Liver (tissue), 8 donors: ENCODE measurements at regions not wholly inside any gene's neighbourhood (a gene's known extent, or its start where the extent isn't known, plus 50 kb on each side); places are given as distances from the start of the nearest gene placed in this dataset.

ENCODE experiments used
- DNase-seq: peaks from one replicate; pipeline ENCODE4 v3.0.0-alpha.2; 2017; ENCODE audit warnings: low spot score
- H3K27ac ChIP-seq, 2 donors: one replicate each; pipeline ENCODE4 v1.7.0; 2013; ENCODE audit warnings: inconsistent platforms in 2 of 2, low read length in 2 of 2, control low read depth in 1 of 2, low read depth in 1 of 2, mild to moderate bottlenecking in 1 of 2
- H3K27me3 ChIP-seq, 4 donors: one replicate each; pipeline versions ENCODE4 v1.6.1 to v1.7.0; 2013; ENCODE audit warnings: low read length in 3 of 4, inconsistent platforms in 1 of 4, mild to moderate bottlenecking in 1 of 4, moderate library complexity in 1 of 4; ENCODE audit not compliant: control insufficient read depth in 4 of 4, insufficient read depth in 4 of 4
- H3K36me3 ChIP-seq, 4 donors: one replicate each; pipeline versions ENCODE4 v1.6.1 to v1.7.0; 2013; ENCODE audit warnings: low read length in 3 of 4, mild to moderate bottlenecking in 3 of 4, low read depth in 1 of 4, moderate library complexity in 1 of 4; ENCODE audit not compliant: control insufficient read depth in 4 of 4, insufficient read depth in 3 of 4
- H3K4me1 ChIP-seq, 4 donors: one replicate each; pipeline versions ENCODE4 v1.6.1 to v1.7.0; 2013; ENCODE audit warnings: low read length in 3 of 4, mild to moderate bottlenecking in 3 of 4, moderate library complexity in 1 of 4; ENCODE audit not compliant: control insufficient read depth in 4 of 4, insufficient read depth in 4 of 4
- H3K4me3 ChIP-seq, 3 donors: one replicate each; pipeline versions ENCODE4 v1.6.1 to v1.7.0; 2013; ENCODE audit warnings: low read length in 3 of 3, control low read depth in 1 of 3, low read depth in 1 of 3, mild to moderate bottlenecking in 1 of 3
- H3K9ac ChIP-seq, 2 donors: one replicate each; pipeline ENCODE4 v1.7.0; 2013; ENCODE audit warnings: low read length in 2 of 2, mild to moderate bottlenecking in 2 of 2, moderate library complexity in 2 of 2, control low read depth in 1 of 2, low read depth in 1 of 2
- H3K9me3 ChIP-seq, 4 donors: one replicate each; pipeline versions ENCODE4 v1.6.1 to v1.7.0; 2013; ENCODE audit warnings: low read length in 3 of 4; ENCODE audit not compliant: control insufficient read depth in 4 of 4
- EGR1 ChIP-seq, 2 donors: IDR thresholded peaks; 2 replicates each; pipeline ENCODE4 v1.6.1; 2016 to 2018; ENCODE audit warnings: antibody characterized with exemption in 2 of 2, low read depth in 2 of 2
- FOXA1 ChIP-seq: IDR thresholded peaks from 2 replicates; pipeline ENCODE4 v1.6.1; 2016; ENCODE audit warnings: antibody characterized with exemption
- GABPA ChIP-seq, 2 donors: IDR thresholded peaks in 1 of 2; conservative IDR thresholded peaks in 1 of 2; 2 replicates each; pipeline ENCODE4 v1.6.1; 2016; ENCODE audit warnings: antibody characterized with exemption in 2 of 2, mild to moderate bottlenecking in 1 of 2, moderate library complexity in 1 of 2
- JUND ChIP-seq, 2 donors: IDR thresholded peaks; 2 replicates each; pipeline ENCODE4 v1.6.1; 2016; ENCODE audit warnings: antibody characterized with exemption in 2 of 2
- NR2F2 ChIP-seq: IDR thresholded peaks from 2 replicates; pipeline ENCODE4 v1.6.1; 2016; ENCODE audit warnings: antibody characterized with exemption
- RAD21 ChIP-seq, 2 donors: IDR thresholded peaks; 2 replicates each; pipeline ENCODE4 v1.6.1; 2016; ENCODE audit warnings: antibody characterized with exemption in 2 of 2, mild to moderate bottlenecking in 2 of 2
- RXRA ChIP-seq, 2 donors: IDR thresholded peaks; 2 replicates each; pipeline ENCODE4 v1.6.1; 2017 to 2018; ENCODE audit warnings: antibody characterized with exemption in 2 of 2, mild to moderate bottlenecking in 1 of 2
- SP1 ChIP-seq: IDR thresholded peaks from 2 replicates; pipeline ENCODE4 v1.6.1; 2018; ENCODE audit warnings: antibody characterized with exemption, mild to moderate bottlenecking
- TAF1 ChIP-seq: conservative IDR thresholded peaks from 2 replicates; pipeline ENCODE4 v1.6.1; 2016; ENCODE audit warnings: antibody characterized with exemption, mild to moderate bottlenecking
- YY1 ChIP-seq: IDR thresholded peaks from 2 replicates; pipeline ENCODE4 v1.6.1; 2016; ENCODE audit warnings: antibody characterized with exemption, mild to moderate bottlenecking
- WGBS: extraction: QIAGEN DNeasy Blood & Tissue Kit; methylation state at CpG from one replicate; pipeline ENCODE4 v1.1.7; 2013; 5-methylcytosine and 5-hydroxymethylcytosine counted together
- TF ChIP-seq, protein P1 (sequence below): IDR thresholded peaks from 2 replicates; pipeline ENCODE4 v1.6.1; 2016; ENCODE audit warnings: antibody characterized with exemption
- TF ChIP-seq, protein P2 (sequence below): fragments of 150-350 bp; IDR thresholded peaks from 2 replicates; pipeline ENCODE4 v1.5.1; 2017; ENCODE audit warnings: improper control_type of control experiment, low read depth, low read length; ENCODE audit not compliant: missing input control
- TF ChIP-seq, protein P3 (sequence below): IDR thresholded peaks from 2 replicates; pipeline ENCODE4 v1.6.1; 2016; ENCODE audit warnings: antibody characterized with exemption
- TF ChIP-seq, protein P4 (sequence below): IDR thresholded peaks from 2 replicates; pipeline ENCODE4 v1.6.1; 2016; ENCODE audit warnings: antibody characterized with exemption
- donor health status: healthy.
- donor health status: healthy.
- donor health status: healthy.
- donor health status: healthy.
- donor health status: healthy.

DNA sequence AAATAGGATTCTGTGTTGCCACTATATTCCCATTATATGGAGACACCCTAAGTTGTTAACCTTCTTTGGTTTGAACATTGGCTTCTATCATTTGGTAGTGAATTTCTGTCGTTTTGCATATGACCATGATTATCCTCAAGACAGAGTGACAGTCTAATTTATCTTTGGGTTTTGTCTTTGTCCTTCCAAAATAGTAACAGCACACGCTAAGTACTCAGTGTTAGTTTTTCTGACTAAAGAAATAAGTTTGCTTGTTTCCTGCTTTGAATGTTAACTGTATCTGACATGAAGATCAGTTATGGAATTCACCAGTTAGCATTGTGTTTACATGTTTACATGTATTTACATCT, 352.5 kb upstream of the GRM7 start:
- 59% methylated on average over 2 of the region's 2 CpGs for WGBS
- DNase-seq, result no peak
- Histone ChIP-seq H3K36me3 (no peaks in the 10 kb centered on the region), H3K4me3 (no peak overlapping the region), H3K4me1 (no peaks in the 10 kb centered on the region), H3K27me3 (no peaks in the 10 kb centered on the region), H3K27ac (no peak overlapping the region), H3K9me3 (peaks cover 0 to 1% (median 0%) of the 10 kb centered on the region in 4 donors), H3K9ac (no peak overlapping the region)
- no peak for TF ChIP-seq TAF1
- TF ChIP-seq, protein P1, sequence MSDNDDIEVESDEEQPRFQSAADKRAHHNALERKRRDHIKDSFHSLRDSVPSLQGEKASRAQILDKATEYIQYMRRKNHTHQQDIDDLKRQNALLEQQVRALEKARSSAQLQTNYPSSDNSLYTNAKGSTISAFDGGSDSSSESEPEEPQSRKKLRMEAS, result no peak
- TF ChIP-seq GABPA (IDR thresholded peaks at IDR 0.05 in 1 of 2, conservative IDR thresholded peaks at IDR 0.05 in 1 of 2), result no peak
- no peak for TF ChIP-seq JUND (IDR thresholded peaks at IDR 0.05)

DNA sequence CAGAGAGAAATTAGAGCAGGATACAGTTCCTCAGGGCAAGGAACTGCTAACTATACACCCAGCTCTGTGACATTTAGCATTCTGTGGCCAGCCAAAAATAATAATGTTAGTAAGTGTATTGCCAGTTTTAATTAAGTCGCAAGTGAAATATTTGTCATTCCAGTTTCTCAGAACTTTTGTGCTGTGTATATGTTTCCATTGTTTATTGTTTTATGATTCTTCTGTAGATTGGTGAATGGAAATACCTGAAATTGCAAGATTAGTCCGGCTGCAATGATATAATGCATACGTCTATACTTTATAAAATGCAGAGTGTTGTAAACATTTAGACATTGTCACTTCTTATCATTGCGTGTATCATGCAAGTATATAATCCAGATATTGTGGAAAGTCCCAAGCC, 351.3 kb upstream of the GRM7 start:
- no peak overlapping the region for H3K27ac ChIP-seq
- no peak overlapping the region for H3K9ac ChIP-seq
- no peak for DNase-seq
- TF ChIP-seq RAD21 (IDR thresholded peaks at IDR 0.05) (no peak), NR2F2 (no peak), GABPA (IDR thresholded peaks at IDR 0.05 in 1 of 2, conservative IDR thresholded peaks at IDR 0.05 in 1 of 2) (no peak), SP1 (no peak), FOXA1 (no peak)
- 69% methylated on average over 4 of the region's 4 CpGs for WGBS
- no peaks in the 10 kb centered on the region for H3K27me3 ChIP-seq
- no peaks in the 10 kb centered on the region for H3K36me3 ChIP-seq
- peaks cover 0 to 1% (median 0%) of the 10 kb centered on the region in 4 donors for H3K9me3 ChIP-seq
- no peak overlapping the region for H3K4me3 ChIP-seq
- H3K4me1 ChIP-seq, result no peaks in the 10 kb centered on the region

DNA sequence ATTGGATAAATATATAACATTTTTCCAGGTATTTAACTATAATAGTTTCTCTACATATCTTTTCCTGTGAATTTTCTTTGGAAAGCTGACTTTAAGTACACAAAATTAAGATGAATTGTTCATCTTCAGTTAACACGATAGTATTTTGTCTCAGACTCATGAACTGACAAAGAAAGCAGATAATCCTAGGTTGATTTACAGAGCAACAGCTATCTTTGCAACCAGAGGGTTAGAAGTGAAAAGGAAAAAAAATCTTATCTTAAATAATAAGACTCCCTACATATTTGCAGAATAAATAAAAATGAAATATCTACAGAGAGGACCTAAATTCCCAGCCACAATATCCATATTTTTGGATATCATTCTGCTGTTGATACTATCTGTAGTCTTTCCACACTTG, 350.2 kb upstream of the GRM7 start:
- no peaks in the 10 kb centered on the region for H3K9me3 ChIP-seq
- no peaks in the 10 kb centered on the region for H3K36me3 ChIP-seq
- no peak overlapping the region for H3K9ac ChIP-seq
- no peak for DNase-seq
- no peaks in the 10 kb centered on the region for H3K27me3 ChIP-seq
- H3K4me3 ChIP-seq, result no peak overlapping the region
- H3K4me1 ChIP-seq, result no peaks in the 10 kb centered on the region
- WGBS, result 63% methylated on average over 1 of the region's 1 CpG
- no peak overlapping the region for H3K27ac ChIP-seq
- TF ChIP-seq RXRA (IDR thresholded peaks at IDR 0.05) (no peak), EGR1 (IDR thresholded peaks at IDR 0.05; ENCODE audit: low read depth in 2 of 2) (no peak), TAF1 (no peak), FOXA1 (no peak), SP1 (no peak), JUND (IDR thresholded peaks at IDR 0.05) (no peak), GABPA (IDR thresholded peaks at IDR 0.05 in 1 of 2, conservative IDR thresholded peaks at IDR 0.05 in 1 of 2) (no peak), YY1 (no peak)
- TF ChIP-seq, protein P2, sequence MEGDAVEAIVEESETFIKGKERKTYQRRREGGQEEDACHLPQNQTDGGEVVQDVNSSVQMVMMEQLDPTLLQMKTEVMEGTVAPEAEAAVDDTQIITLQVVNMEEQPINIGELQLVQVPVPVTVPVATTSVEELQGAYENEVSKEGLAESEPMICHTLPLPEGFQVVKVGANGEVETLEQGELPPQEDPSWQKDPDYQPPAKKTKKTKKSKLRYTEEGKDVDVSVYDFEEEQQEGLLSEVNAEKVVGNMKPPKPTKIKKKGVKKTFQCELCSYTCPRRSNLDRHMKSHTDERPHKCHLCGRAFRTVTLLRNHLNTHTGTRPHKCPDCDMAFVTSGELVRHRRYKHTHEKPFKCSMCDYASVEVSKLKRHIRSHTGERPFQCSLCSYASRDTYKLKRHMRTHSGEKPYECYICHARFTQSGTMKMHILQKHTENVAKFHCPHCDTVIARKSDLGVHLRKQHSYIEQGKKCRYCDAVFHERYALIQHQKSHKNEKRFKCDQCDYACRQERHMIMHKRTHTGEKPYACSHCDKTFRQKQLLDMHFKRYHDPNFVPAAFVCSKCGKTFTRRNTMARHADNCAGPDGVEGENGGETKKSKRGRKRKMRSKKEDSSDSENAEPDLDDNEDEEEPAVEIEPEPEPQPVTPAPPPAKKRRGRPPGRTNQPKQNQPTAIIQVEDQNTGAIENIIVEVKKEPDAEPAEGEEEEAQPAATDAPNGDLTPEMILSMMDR, result no peak
- TF ChIP-seq, protein P3, sequence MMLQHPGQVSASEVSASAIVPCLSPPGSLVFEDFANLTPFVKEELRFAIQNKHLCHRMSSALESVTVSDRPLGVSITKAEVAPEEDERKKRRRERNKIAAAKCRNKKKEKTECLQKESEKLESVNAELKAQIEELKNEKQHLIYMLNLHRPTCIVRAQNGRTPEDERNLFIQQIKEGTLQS, result no peak
- TF ChIP-seq, protein P1, result no peak
- TF ChIP-seq, protein P4, sequence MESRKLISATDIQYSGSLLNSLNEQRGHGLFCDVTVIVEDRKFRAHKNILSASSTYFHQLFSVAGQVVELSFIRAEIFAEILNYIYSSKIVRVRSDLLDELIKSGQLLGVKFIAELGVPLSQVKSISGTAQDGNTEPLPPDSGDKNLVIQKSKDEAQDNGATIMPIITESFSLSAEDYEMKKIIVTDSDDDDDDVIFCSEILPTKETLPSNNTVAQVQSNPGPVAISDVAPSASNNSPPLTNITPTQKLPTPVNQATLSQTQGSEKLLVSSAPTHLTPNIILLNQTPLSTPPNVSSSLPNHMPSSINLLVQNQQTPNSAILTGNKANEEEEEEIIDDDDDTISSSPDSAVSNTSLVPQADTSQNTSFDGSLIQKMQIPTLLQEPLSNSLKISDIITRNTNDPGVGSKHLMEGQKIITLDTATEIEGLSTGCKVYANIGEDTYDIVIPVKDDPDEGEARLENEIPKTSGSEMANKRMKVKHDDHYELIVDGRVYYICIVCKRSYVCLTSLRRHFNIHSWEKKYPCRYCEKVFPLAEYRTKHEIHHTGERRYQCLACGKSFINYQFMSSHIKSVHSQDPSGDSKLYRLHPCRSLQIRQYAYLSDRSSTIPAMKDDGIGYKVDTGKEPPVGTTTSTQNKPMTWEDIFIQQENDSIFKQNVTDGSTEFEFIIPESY, result no peak
